ENCODE measurements at regions not wholly inside any gene's neighbourhood (a gene's known extent, or its start where the extent isn't known, plus 50 kb on each side); places are given as distances from the start of the nearest gene placed in this dataset.
"Not testable (repeated sequence)": the region's sequence is repeated elsewhere in the genome, so short reads cannot be mapped to it uniquely, and the experiment has no call there.

DNA sequence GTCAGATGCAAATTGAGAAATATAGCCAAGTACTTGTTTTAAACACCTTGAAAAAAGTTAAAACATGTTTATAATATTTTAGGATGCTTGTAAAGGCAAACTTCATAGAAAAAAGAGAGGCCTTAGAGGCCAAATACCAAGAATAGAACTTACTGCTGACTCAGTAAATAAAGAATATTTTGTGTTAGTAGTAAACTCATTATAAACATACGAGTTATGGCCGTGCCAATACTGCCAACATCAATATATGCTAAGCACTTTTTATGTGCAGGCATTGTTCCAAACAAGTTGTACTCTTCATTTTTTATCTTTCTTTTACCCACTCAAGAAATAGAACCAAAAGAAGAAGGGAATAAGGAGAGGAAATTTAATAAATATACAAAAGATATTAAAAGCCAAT lies 705.9 kb upstream of the NCAM2 start:
- TF ChIP-seq, protein P1, sequence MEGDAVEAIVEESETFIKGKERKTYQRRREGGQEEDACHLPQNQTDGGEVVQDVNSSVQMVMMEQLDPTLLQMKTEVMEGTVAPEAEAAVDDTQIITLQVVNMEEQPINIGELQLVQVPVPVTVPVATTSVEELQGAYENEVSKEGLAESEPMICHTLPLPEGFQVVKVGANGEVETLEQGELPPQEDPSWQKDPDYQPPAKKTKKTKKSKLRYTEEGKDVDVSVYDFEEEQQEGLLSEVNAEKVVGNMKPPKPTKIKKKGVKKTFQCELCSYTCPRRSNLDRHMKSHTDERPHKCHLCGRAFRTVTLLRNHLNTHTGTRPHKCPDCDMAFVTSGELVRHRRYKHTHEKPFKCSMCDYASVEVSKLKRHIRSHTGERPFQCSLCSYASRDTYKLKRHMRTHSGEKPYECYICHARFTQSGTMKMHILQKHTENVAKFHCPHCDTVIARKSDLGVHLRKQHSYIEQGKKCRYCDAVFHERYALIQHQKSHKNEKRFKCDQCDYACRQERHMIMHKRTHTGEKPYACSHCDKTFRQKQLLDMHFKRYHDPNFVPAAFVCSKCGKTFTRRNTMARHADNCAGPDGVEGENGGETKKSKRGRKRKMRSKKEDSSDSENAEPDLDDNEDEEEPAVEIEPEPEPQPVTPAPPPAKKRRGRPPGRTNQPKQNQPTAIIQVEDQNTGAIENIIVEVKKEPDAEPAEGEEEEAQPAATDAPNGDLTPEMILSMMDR (conservative IDR thresholded peaks at IDR 0.05; ENCODE audit: low read depth, low read length), result no peak
- H3K4me3 ChIP-seq (ENCODE audit: low read length), result no peak overlapping the region
- no peak for DNase-seq (ENCODE audit: low read depth)

DNA sequence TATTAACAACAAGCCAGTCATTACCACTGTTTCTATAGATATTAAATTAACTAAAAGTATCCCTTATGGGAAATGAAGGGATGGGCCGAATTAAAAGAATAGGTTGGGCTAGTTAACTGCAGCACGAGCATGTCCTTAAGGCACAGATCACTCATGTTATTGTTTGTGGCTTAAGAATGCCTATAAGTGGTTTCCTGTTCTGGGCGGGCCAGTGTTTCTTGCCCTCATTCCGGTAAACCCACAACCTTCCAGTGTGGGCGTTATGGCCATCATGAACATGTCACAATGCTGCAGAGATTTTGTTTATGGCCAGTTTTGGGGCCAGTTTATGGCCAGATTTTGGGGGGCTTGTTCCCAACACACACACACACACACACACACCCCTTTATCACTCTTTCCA lies 705.4 kb upstream of the NCAM2 start:
- not testable (repeated sequence) for DNase-seq (ENCODE audit: low read depth); H3K4me3 ChIP-seq (ENCODE audit: low read length)

DNA sequence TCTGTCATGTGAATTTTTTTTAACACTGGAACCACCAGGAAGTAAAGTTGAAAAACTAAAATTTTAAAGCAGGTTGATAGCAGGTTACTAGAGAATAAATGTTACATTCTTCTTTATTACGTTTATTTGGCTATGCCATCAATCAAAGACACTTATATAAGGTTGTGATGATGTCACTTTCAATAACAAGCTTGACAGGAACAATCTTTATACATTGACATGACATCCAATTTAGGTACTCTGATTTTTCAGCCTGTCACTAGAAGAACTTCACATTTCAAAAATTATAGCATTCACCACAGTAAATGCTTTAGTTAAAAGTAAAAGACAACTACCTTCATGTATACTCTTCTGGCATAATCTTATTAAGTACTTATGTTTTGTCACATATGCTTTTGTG lies 696.8 kb upstream of the NCAM2 start:
- no peak for DNase-seq (ENCODE audit: low read depth)
- H3K4me3 ChIP-seq (ENCODE audit: low read length), result no peak overlapping the region
- TF ChIP-seq, protein P1 (conservative IDR thresholded peaks at IDR 0.05; ENCODE audit: low read depth, low read length), result no peak

DNA sequence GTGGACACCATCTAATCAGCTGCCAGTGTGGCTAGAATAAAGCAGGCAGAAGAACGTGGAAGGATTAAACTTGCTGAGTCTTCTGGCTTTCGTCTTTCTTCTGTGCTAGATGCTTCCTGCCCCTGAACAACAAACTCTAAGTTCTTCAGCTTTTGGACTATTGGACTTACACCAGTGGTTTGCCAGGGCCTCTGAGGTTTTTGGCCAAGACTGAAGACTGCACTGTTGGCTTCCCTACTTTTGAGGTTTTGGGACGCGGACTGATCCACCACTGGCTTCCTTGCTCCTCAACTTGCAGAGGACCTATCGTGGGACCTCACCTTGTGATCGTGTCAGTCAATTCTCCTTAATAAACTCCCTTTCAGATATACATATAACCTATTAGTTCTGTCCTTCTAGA lies 696.1 kb upstream of the NCAM2 start:
- TF ChIP-seq, protein P1 (conservative IDR thresholded peaks at IDR 0.05; ENCODE audit: low read depth, low read length), result no peak
- no peak overlapping the region for H3K4me3 ChIP-seq (ENCODE audit: low read length)
- no peak for DNase-seq (ENCODE audit: low read depth)

DNA sequence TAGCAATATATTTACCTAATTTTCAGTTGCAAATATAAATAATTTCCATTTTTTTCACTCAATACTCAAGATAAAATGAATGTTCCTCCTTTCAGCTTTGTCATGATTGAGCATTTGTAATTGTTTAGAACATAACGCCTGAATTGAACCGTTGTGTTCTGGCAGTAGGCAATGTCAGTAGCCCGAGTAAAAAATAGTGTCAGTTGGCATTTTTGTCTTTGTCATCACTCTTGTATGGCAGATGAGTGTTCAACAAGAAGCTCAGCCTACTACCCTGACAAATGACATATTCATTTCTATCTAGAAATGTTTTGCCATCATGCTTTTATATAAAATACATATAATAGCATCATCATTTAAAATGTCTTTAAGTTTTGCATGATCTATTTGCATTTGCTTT lies 691.4 kb upstream of the NCAM2 start:
- TF ChIP-seq, protein P1 (conservative IDR thresholded peaks at IDR 0.05; ENCODE audit: low read depth, low read length), result no peak
- no peak overlapping the region for H3K4me3 ChIP-seq (ENCODE audit: low read length)
- no peak for DNase-seq (ENCODE audit: low read depth)

DNA sequence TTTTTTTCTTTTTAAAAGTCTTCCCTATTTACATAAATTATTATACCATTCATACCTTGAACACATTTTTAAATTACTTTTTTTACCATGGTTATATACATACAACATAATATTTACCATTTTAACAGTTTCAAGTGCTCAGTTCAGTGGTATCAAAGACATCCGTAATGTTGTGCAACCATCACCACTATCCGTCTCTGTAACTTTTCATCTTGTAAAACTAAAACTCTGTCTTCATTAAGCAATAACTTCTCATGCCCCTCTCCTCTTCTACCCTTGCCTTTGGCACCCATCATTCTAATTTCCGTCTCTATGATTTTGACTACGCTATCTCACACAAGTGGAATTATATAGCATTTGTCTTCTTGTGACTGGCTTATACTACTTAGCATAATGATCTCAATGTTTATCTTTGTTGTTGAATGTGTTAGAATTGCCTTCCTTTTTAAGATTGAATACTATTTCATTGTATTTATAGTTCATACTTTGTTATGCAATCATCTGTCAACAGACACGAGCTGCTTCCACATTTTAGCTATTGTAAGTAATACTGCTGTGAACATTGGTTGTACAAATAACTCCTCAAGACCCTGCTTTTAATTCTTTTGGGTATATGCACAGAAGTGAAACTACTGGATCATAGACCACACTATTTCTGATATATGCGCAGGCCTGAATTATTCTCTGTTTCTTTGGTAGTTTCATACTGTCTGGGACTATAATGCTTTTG lies 689.5 kb upstream of the NCAM2 start:
- no peak overlapping the region for H3K4me3 ChIP-seq (ENCODE audit: low read length)
- TF ChIP-seq, protein P1 (conservative IDR thresholded peaks at IDR 0.05; ENCODE audit: low read depth, low read length), result no peak
- DNase-seq (ENCODE audit: low read depth), result no peak

DNA sequence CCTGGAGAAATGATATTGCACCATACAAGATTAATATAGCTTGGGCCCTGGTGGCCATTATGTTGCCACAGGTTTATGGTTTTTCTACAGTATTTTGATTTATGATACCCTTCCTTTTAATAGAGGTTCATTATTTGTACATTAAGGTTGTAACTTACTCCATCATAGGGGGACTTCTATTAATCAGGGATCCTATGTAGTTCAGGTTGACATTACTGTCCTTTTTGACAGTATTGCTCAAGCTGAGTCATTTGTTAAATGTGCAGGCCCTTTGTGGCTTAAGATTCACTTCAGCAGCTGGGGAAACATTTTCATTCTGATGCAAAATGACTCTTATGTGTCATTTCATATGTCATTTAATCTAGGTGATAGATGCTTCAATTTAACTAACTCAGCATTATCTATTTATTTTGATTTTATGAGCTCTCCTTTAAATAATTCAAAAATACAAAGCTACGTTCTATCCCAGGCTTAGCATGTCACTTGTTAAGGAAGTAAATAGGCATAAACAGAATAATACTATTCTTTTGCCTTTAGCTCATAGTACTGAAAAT lies 686.9 kb upstream of the NCAM2 start:
- no peak for DNase-seq (ENCODE audit: low read depth)
- no peak overlapping the region for H3K4me3 ChIP-seq (ENCODE audit: low read length)

More for the DNA sequence above, 686.9 kb upstream of the NCAM2 start:
- TF ChIP-seq, protein P1 (conservative IDR thresholded peaks at IDR 0.05; ENCODE audit: low read depth, low read length), result no peak
